GM23338 (cell line): ENCODE measurements at regions not wholly inside any gene's neighbourhood (a gene's known extent, or its start where the extent isn't known, plus 50 kb on each side); places are given as distances from the start of the nearest gene placed in this dataset.

Experiments used
- ATAC-seq: fragments of 200-7000 bp; cut with Tn5 transposase; 3 replicates; pipeline ENCODE4 v1.9.1; 2020
- DNase-seq: peaks from one replicate; pipeline ENCODE4 v3.0.0-alpha.2; 2015; ENCODE audit warnings: low spot score
- H2AFZ ChIP-seq: fragments of 200-600 bp; sonication (generic); 2 replicates; pipeline ENCODE4 v1.8.0; 2016; ENCODE audit warnings: antibody characterized with exemption, mild to moderate bottlenecking, moderate library complexity
- H3F3A ChIP-seq: fragments of 200-600 bp; sonication (generic); replicated peaks from 2 replicates; pipeline ENCODE4 v1.8.0; 2017; ENCODE audit warnings: antibody characterized with exemption, mixed run types, low read depth
- H3K27ac ChIP-seq: fragments of 200-600 bp; sonication (generic); 2 replicates; pipeline ENCODE4 v1.6.1; 2016; ENCODE audit warnings: low read depth
- H3K27me3 ChIP-seq: fragments of 200-600 bp; sonication (generic); 2 replicates; pipeline ENCODE4 v1.8.0; 2016; ENCODE audit warnings: mild to moderate bottlenecking, mixed run types, moderate library complexity; ENCODE audit not compliant: insufficient read depth
- H3K36me3 ChIP-seq: fragments of 200-600 bp; sonication (generic); 2 replicates; pipeline ENCODE4 v1.8.0; 2016; ENCODE audit warnings: mild to moderate bottlenecking; ENCODE audit not compliant: insufficient read depth
- H3K4me1 ChIP-seq: fragments of 200-600 bp; sonication (generic); 2 replicates; pipeline ENCODE4 v1.8.0; 2016; ENCODE audit warnings: mild to moderate bottlenecking, moderate library complexity; ENCODE audit not compliant: insufficient read depth
- H3K4me2 ChIP-seq: fragments of 200-600 bp; sonication (generic); 2 replicates; pipeline ENCODE4 v1.7.1; 2017; ENCODE audit warnings: mixed run types
- H3K4me3 ChIP-seq: fragments of 200-600 bp; sonication (generic); 2 replicates; pipeline ENCODE4 v1.6.1; 2016; ENCODE audit warnings: mixed run types
- H3K79me2 ChIP-seq: fragments of 200-600 bp; sonication (generic); replicated peaks from 2 replicates; pipeline ENCODE4 v1.8.0; 2017; ENCODE audit warnings: mild to moderate bottlenecking; ENCODE audit not compliant: insufficient read depth
- H3K9me2 ChIP-seq: fragments of 200-600 bp; sonication (generic); 2 replicates; pipeline ENCODE4 v1.8.0; 2017; ENCODE audit not compliant: insufficient read depth
- H4K20me1 ChIP-seq: fragments of 200-600 bp; sonication (generic); replicated peaks from 2 replicates; pipeline ENCODE4 v1.8.0; 2017; ENCODE audit warnings: mild to moderate bottlenecking; ENCODE audit not compliant: insufficient read depth
- H3K27ac Mint-ChIP-seq: 2 replicates; pipeline ENCODE4 v1.8.0; 2020; ENCODE audit warnings: inconsistent platforms, mild to moderate bottlenecking, moderate library complexity, mixed read lengths
- H3K27me3 Mint-ChIP-seq: 3 replicates; pipeline ENCODE4 v1.8.0; 2022; ENCODE audit warnings: low read depth, mild to moderate bottlenecking, moderate library complexity, mixed read lengths, inconsistent platforms; ENCODE audit not compliant: insufficient read depth, poor library complexity
- H3K36me3 Mint-ChIP-seq: 3 replicates; pipeline ENCODE4 v1.8.0; 2021; ENCODE audit warnings: low read depth, mild to moderate bottlenecking, inconsistent platforms, moderate library complexity, mixed read lengths
- H3K4me1 Mint-ChIP-seq: 3 replicates; pipeline ENCODE4 v1.8.0; 2020; ENCODE audit warnings: mild to moderate bottlenecking, inconsistent platforms, mixed read lengths
- H3K4me3 Mint-ChIP-seq: 3 replicates; pipeline ENCODE4 v1.8.0; 2021; ENCODE audit warnings: moderate library complexity, mild to moderate bottlenecking, inconsistent platforms, mixed read lengths
- H3K9me3 Mint-ChIP-seq: 3 replicates; pipeline ENCODE4 v1.8.0; 2020; ENCODE audit warnings: moderate library complexity, mild to moderate bottlenecking, inconsistent platforms, mixed read lengths
- CREB1 ChIP-seq: fragments of 250-450 bp; sonication (Bioruptor Pico); IDR thresholded peaks from 2 replicates; pipeline ENCODE4 v1.5.0; 2020; ENCODE audit warnings: low read depth, mild to moderate bottlenecking, moderate library complexity
- EZH2 ChIP-seq: fragments of 200-600 bp; sonication (generic); IDR thresholded peaks from one replicate; pipeline ENCODE4 v1.8.0; 2017; ENCODE audit warnings: antibody characterized with exemption, mild to moderate bottlenecking, low read depth; ENCODE audit not compliant: unreplicated experiment
- EZH2phosphoT487 ChIP-seq: fragments of 200-600 bp; sonication (generic); IDR thresholded peaks from one replicate; pipeline ENCODE4 v1.8.1; 2018; ENCODE audit warnings: antibody characterized with exemption; ENCODE audit not compliant: unreplicated experiment
- JUNB ChIP-seq: IDR thresholded peaks from one replicate; pipeline ENCODE4 v1.6.1; 2016; ENCODE audit warnings: antibody characterized with exemption; ENCODE audit not compliant: unreplicated experiment
- NANOG ChIP-seq: IDR thresholded peaks from 2 replicates; pipeline ENCODE4 v1.6.1; 2016; ENCODE audit warnings: antibody characterized with exemption, borderline replicate concordance
- POLR2AphosphoS5 ChIP-seq: IDR thresholded peaks from 2 replicates; pipeline ENCODE4 v1.6.1; 2016; ENCODE audit warnings: antibody characterized with exemption, low read depth
- STAT1 ChIP-seq: IDR thresholded peaks from one replicate; pipeline ENCODE4 v1.6.1; 2016; ENCODE audit warnings: antibody characterized with exemption; ENCODE audit not compliant: unreplicated experiment
- ZNF114 ChIP-seq: fragments of 250-450 bp; sonication (Bioruptor Pico); IDR thresholded peaks from 2 replicates; pipeline ENCODE4 v1.5.0; 2020; ENCODE audit warnings: mild to moderate bottlenecking, moderate library complexity
- TF ChIP-seq, protein P1 (sequence below): fragments of 250-450 bp; sonication (Bioruptor Pico); IDR thresholded peaks from 2 replicates; pipeline ENCODE4 v1.5.0; 2020; ENCODE audit warnings: mild to moderate bottlenecking, moderate library complexity
- TF ChIP-seq, protein P2 (sequence below), 2 experiments: fragments of 200-600 bp in 1 of 2; sonication (generic) in 1 of 2; conservative IDR thresholded peaks; 2 replicates each; pipeline versions ENCODE4 v1.5.1 to v1.6.1; 2016 to 2017; ENCODE audit warnings: antibody characterized with exemption in 2 of 2, low read depth in 2 of 2, mild to moderate bottlenecking in 2 of 2, moderate library complexity in 1 of 2
- TF ChIP-seq, protein P3 (sequence below): IDR thresholded peaks from 2 replicates; pipeline ENCODE4 v1.6.1; 2016; ENCODE audit warnings: antibody characterized with exemption

DNA sequence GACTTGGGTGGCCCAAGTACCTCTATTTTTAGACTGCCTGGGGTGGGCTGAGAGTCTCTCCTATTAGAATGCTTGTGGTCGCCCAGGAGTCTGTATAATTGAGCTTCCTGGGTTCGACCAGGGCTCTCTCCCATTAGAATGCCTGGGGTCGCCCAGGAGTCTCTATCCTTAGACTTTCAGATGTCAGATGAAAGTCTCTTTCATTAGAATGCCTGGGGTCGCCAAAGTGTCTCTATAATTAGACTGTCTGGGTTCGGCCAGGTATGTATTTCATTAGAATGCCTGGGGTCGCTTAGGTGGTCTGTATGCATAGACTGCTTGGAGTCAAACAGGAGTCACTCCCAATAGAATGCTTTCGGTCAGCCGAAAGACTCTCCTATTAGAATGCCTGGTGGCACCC lies 1471.7 kb downstream of the UQCRFS1 start:
- H3K9me2 ChIP-seq: no peaks in the 10 kb centered on the region; the same call in 1 of the 2 replicates
- no peaks in the 10 kb centered on the region for H3F3A ChIP-seq
- peaks cover 4% of the 10 kb centered on the region for H3K27me3 ChIP-seq
- no peak overlapping the region for H2AFZ ChIP-seq
- no peak for TF ChIP-seq STAT1
- no peak overlapping the region for H3K4me2 ChIP-seq
- H3K36me3 Mint-ChIP-seq: peaks cover 28% of the 10 kb centered on the region
- H3K4me1 ChIP-seq: no peaks in the 10 kb centered on the region
- H3K27ac Mint-ChIP-seq: no peak overlapping the region
- DNase-seq (no peak), ATAC-seq (no peak)
- no peak overlapping the region for H3K4me3 ChIP-seq
- peaks cover 20% of the 10 kb centered on the region for H3K27me3 Mint-ChIP-seq
- H3K79me2 ChIP-seq: no peaks in the 10 kb centered on the region
- peaks cover 3% of the 10 kb centered on the region; the same call in 1 of the 2 replicates for H4K20me1 ChIP-seq
- H3K4me3 Mint-ChIP-seq: no peak overlapping the region
- peaks cover 11% of the 10 kb centered on the region for H3K9me3 Mint-ChIP-seq
- H3K27ac ChIP-seq: no peak overlapping the region
- H3K36me3 ChIP-seq: no peaks in the 10 kb centered on the region
- no peaks in the 10 kb centered on the region for H3K4me1 Mint-ChIP-seq

DNA sequence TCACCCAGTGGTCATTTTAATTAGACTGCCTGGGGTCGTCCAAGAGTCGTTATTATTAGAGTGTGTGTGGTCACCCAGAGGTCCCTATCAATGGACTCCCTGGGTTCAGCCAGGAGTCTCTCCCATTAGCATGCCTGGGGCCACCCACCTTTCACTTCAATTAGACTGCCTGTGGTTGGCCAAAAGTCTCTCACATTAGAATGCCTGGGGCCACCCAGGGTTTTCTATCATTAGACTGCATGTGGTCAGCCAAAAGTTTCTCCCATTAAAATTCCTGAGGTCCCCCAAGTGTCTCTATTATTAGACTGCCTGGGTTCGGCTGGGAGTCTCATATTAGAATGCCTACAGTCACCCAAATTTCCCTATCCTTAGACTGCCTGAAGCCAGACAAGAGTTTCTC lies 1472.6 kb downstream of the UQCRFS1 start:
- H3K4me3 Mint-ChIP-seq: no peak overlapping the region
- Histone ChIP-seq H3K9me2 (no peaks in the 10 kb centered on the region; the same call in 1 of the 2 replicates), H3K4me1 (no peaks in the 10 kb centered on the region), H3K27me3 (no peaks in the 10 kb centered on the region), H2AFZ (no peak overlapping the region), H3K79me2 (no peaks in the 10 kb centered on the region), H3K4me2 (no peak overlapping the region), H3K4me3 (no peak overlapping the region), H4K20me1 (no peaks in the 10 kb centered on the region), H3F3A (no peaks in the 10 kb centered on the region), H3K36me3 (no peaks in the 10 kb centered on the region), H3K27ac (no peak overlapping the region)
- H3K36me3 Mint-ChIP-seq: peaks cover 30% of the 10 kb centered on the region
- ATAC-seq (no peak), DNase-seq (no peak)
- H3K4me1 Mint-ChIP-seq: no peaks in the 10 kb centered on the region
- no peak overlapping the region for H3K27ac Mint-ChIP-seq
- peaks cover 17% of the 10 kb centered on the region for H3K27me3 Mint-ChIP-seq
- peaks cover 11% of the 10 kb centered on the region for H3K9me3 Mint-ChIP-seq
- TF ChIP-seq POLR2AphosphoS5 (no peak), ZNF114 (CRISPR knock-in tag) (no peak), STAT1 (no peak), NANOG (no peak), JUNB (no peak), EZH2 (no peak), CREB1 (CRISPR knock-in tag) (no peak), EZH2phosphoT487 (no peak)
- TF ChIP-seq, protein P1, sequence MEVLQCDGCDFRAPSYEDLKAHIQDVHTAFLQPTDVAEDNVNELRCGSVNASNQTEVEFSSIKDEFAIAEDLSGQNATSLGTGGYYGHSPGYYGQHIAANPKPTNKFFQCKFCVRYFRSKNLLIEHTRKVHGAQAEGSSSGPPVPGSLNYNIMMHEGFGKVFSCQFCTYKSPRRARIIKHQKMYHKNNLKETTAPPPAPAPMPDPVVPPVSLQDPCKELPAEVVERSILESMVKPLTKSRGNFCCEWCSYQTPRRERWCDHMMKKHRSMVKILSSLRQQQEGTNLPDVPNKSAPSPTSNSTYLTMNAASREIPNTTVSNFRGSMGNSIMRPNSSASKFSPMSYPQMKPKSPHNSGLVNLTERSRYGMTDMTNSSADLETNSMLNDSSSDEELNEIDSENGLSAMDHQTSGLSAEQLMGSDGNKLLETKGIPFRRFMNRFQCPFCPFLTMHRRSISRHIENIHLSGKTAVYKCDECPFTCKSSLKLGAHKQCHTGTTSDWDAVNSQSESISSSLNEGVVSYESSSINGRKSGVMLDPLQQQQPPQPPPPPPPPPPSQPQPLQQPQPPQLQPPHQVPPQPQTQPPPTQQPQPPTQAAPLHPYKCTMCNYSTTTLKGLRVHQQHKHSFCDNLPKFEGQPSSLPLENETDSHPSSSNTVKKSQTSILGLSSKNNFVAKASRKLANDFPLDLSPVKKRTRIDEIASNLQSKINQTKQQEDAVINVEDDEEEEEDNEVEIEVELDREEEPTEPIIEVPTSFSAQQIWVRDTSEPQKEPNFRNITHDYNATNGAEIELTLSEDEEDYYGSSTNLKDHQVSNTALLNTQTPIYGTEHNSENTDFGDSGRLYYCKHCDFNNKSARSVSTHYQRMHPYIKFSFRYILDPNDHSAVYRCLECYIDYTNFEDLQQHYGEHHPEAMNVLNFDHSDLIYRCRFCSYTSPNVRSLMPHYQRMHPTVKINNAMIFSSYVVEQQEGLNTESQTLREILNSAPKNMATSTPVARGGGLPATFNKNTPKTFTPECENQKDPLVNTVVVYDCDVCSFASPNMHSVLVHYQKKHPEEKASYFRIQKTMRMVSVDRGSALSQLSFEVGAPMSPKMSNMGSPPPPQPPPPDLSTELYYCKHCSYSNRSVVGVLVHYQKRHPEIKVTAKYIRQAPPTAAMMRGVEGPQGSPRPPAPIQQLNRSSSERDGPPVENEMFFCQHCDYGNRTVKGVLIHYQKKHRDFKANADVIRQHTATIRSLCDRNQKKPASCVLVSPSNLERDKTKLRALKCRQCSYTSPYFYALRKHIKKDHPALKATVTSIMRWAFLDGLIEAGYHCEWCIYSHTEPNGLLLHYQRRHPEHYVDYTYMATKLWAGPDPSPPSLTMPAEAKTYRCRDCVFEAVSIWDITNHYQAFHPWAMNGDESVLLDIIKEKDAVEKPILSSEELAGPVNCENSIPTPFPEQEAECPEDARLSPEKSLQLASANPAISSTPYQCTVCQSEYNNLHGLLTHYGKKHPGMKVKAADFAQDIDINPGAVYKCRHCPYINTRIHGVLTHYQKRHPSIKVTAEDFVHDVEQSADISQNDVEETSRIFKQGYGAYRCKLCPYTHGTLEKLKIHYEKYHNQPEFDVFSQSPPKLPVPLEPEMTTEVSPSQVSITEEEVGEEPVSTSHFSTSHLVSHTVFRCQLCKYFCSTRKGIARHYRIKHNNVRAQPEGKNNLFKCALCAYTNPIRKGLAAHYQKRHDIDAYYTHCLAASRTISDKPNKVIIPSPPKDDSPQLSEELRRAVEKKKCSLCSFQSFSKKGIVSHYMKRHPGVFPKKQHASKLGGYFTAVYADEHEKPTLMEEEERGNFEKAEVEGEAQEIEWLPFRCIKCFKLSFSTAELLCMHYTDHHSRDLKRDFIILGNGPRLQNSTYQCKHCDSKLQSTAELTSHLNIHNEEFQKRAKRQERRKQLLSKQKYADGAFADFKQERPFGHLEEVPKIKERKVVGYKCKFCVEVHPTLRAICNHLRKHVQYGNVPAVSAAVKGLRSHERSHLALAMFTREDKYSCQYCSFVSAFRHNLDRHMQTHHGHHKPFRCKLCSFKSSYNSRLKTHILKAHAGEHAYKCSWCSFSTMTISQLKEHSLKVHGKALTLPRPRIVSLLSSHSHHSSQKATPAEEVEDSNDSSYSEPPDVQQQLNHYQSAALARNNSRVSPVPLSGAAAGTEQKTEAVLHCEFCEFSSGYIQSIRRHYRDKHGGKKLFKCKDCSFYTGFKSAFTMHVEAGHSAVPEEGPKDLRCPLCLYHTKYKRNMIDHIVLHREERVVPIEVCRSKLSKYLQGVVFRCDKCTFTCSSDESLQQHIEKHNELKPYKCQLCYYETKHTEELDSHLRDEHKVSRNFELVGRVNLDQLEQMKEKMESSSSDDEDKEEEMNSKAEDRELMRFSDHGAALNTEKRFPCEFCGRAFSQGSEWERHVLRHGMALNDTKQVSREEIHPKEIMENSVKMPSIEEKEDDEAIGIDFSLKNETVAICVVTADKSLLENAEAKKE (CRISPR knock-in tag): no peak
- TF ChIP-seq, protein P2, sequence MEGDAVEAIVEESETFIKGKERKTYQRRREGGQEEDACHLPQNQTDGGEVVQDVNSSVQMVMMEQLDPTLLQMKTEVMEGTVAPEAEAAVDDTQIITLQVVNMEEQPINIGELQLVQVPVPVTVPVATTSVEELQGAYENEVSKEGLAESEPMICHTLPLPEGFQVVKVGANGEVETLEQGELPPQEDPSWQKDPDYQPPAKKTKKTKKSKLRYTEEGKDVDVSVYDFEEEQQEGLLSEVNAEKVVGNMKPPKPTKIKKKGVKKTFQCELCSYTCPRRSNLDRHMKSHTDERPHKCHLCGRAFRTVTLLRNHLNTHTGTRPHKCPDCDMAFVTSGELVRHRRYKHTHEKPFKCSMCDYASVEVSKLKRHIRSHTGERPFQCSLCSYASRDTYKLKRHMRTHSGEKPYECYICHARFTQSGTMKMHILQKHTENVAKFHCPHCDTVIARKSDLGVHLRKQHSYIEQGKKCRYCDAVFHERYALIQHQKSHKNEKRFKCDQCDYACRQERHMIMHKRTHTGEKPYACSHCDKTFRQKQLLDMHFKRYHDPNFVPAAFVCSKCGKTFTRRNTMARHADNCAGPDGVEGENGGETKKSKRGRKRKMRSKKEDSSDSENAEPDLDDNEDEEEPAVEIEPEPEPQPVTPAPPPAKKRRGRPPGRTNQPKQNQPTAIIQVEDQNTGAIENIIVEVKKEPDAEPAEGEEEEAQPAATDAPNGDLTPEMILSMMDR (conservative IDR thresholded peaks at IDR 0.05; ENCODE audit: low read depth in 2 of 2): no peak
- TF ChIP-seq, protein P3, sequence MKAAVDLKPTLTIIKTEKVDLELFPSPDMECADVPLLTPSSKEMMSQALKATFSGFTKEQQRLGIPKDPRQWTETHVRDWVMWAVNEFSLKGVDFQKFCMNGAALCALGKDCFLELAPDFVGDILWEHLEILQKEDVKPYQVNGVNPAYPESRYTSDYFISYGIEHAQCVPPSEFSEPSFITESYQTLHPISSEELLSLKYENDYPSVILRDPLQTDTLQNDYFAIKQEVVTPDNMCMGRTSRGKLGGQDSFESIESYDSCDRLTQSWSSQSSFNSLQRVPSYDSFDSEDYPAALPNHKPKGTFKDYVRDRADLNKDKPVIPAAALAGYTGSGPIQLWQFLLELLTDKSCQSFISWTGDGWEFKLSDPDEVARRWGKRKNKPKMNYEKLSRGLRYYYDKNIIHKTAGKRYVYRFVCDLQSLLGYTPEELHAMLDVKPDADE: no peak
